ENCODE measurements at regions not wholly inside any gene's neighbourhood (a gene's known extent, or its start where the extent isn't known, plus 50 kb on each side); places are given as distances from the start of the nearest gene placed in this dataset.

DNA sequence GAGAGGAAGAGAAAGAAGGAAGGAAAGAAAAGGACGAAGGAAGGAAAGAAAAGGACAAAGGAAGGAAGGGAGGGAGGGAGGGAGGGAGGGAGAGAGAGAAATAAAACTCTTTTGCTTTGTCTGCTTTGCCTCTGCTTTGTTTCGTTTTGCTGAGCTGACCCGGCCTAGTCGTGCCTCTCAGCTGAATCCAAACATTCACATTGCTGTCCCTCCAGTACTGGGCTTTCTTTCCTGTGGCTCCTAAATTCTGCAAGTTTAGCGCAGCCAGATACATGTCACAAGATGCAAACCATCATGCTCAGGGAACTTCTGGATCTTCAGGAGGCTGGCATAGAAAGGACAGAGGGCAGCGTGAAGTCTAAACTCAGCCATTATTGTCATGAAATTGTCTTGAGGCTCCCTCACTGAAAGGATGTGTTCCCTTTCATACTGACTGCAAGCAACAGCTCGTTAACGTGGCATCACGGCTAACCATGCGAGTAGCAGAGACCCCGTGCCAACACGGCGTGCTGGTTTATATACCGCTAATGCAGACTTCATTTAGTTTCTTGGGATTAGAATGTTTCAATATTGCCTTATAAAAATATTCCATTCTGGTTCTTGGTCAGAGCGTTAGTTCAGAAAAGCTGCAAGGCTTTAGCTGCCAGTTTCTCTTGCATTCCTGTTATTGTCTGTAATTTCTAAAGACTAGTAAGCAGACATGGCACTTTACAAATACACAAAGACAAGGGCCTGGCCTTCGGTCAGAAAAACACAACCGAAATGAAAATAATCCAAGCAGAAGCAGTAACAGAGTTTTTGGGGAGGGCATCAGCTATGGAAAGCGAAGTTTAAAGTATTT lies 94.2 kb downstream of the TMEM174 start:
- FAIRE-seq (no peak), DNase-seq (ENCODE audit: low spot score) (no peak)

DNA sequence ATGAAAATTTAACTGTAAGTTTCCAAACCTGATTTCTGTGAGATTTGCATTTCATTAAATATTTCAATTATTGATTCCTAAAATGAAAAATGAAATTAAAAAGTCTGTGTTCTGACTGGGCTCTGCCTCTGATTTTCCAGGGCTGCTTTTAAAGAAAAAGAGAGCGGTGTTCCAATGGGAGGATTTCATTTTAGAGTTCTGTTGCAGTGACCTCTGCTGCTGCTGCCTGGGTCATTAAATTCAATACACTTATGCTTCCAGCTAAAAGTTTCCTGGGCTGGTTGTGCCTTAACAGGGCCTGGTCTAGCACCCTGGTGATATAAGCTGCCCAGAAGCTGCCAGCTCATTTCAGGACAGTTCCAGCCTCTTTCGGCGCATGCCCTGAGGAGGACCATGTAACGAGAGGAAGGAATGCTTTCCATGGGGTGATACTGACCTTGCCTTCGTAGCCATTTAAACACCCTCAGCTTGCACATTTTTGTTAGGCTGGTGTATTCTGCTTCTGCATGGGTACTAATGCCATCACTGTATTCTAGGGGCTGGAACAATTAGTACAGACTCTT lies 93.3 kb downstream of the TMEM174 start:
- FAIRE-seq (no peak), DNase-seq (ENCODE audit: low spot score) (no peak)

- FAIRE-seq, result no peak
- no peak for DNase-seq (ENCODE audit: low spot score)
These were observed 92.6 kb downstream of the TMEM174 start for GRCh38 chr5:73265641-73266040.

DNA sequence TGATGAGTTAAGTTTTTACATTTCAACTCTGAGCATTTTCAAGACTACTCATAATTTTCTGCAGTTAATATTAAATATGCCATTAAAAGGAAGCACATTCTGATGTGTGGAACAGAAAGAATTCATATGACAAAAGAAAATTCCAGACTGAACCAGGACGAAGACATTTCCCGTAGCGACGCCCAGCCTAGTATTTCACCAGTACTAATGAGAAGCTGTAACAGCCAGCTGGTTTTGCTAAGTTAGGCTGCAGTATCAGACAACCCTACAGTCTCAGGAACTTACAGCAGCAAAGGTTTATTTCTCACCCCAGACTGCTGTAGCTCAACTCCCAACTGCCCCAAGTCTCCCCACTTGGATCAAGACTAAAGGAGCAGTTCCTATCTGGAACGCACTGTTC lies 91.6 kb downstream of the TMEM174 start:
- no peak for DNase-seq (ENCODE audit: low spot score)
- no peak for FAIRE-seq

GRCh38 chr5:73263001-73263710 lies 90.2 kb downstream of the TMEM174 start:
- FAIRE-seq (no peak), DNase-seq (ENCODE audit: low spot score) (no peak)

- FAIRE-seq (no peak), DNase-seq (ENCODE audit: low spot score) (no peak)
These were observed 83.9 kb downstream of the TMEM174 start for GRCh38 chr5:73256862-73257261.

GRCh38 chr5:73256462-73256861 lies 83.5 kb downstream of the TMEM174 start:
- FAIRE-seq, result no peak
- DNase-seq (ENCODE audit: low spot score), result no peak

- DNase-seq (ENCODE audit: low spot score), result no peak
- no peak for FAIRE-seq
These were observed 83.0 kb downstream of the TMEM174 start for GRCh38 chr5:73256012-73256411.

DNA sequence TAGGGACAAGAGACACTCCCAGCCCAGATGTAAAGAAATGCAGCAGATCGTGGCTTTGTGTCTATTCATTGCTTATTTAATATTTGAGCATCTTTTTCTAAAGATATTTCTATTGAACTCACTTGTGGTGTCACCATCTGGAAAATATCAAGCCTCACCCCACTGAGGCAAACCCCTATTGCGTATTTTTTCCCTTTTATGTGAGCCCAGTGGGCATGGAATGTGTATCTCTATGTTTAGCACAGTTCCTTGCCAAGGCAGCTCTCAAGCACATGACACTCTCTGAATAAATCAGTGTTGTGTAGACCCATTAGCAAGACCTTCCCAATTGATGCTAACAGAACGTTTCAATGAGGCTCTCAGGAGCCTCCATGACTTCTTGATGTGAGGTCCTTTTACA lies 81.6 kb downstream of the TMEM174 start:
- FAIRE-seq (no peak), DNase-seq (ENCODE audit: low spot score) (no peak)

- FAIRE-seq (no peak), DNase-seq (ENCODE audit: low spot score) (no peak)
These were observed 80.2 kb downstream of the TMEM174 start for GRCh38 chr5:73253047-73253660.

DNA sequence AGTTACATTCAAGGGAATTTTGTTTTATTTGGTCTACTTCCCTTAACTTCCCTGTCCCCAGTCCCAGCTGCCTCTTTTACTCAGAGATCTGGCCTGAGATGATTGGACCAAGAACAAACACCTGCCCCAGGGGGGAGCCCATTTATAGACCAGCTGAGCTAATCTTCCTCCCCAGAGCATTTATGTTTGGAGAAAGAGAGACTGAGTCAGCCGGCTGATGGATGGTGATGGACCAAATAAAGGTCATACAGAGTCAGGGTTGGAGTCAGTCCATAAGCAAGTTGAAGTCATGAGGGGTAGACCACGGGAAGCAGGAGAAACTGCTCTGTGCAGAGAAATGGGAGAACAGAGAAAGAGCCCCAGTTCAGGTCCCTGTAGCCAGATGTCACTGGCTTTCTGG lies 77.7 kb downstream of the TMEM174 start:
- FAIRE-seq, result no peak
- no peak for DNase-seq (ENCODE audit: low spot score)

DNA sequence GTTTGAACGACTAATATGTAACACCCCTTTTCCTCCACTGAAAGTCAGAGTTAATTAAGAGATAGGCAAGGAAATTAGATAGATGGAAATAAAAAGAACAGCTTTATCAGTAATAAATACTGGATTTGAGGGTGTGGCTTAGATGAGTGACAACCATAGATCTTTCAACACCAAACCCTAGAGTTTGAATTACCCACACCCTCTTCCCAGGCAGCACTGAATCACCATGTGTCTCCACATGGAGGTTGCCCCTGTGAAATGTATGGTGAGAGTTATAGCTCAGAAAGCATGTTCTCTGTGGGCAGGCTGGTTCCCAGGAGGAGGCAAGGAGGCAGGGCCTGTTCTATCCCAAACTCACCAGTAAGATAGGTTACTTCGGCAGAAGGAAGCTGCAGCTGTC lies 69.7 kb downstream of the TMEM174 start:
- FAIRE-seq (no peak), DNase-seq (ENCODE audit: low spot score) (no peak)

DNA sequence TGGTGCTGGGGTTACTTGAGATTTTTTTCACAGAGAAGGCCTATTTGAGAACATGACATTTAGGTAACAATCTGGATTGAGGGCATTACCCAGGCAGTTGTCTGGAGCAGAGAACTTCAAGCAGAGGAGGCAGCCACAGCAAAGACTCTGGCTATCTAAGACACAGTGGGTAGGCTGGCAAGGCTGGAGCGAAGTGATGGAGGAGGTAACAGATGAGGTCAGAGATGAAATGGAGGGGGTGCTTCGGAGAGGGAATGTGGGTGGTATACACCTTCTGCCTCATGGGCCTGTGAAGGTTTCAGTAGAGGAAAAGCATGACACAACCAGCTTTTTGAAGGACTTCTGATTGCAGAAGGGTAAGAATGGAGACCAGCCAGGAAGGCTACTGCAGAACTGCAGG lies 65.9 kb downstream of the TMEM174 start:
- no peak for FAIRE-seq
- no peak for DNase-seq (ENCODE audit: low spot score)

DNA sequence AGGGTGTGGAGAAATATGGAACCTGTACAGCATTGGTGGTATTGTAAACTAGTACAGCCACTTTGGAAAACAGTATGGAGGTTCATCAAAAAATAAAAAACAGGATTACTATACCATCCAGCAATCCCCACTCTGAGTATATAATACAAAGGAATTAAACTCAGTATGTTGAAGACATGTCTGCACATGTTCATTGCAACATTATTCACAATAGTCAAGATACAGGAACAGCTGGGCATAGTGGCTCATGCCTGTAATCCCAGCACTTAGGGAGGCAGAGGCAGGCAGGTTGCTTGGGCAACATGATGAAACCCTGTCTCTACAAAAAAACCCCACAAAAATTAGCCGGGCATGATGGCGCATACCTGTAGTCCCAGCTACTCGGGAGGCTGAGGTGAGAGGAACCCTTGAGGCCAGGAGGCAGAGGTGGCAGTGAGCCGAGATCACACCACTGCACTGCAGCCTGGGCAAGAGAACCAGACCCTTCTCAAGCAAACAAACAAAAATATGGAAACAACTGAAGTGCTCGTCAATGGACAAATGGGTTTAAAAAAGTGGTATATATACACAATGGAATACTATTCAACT lies 63.6 kb downstream of the TMEM174 start:
- FAIRE-seq (no peak), DNase-seq (ENCODE audit: low spot score) (no peak)

DNA sequence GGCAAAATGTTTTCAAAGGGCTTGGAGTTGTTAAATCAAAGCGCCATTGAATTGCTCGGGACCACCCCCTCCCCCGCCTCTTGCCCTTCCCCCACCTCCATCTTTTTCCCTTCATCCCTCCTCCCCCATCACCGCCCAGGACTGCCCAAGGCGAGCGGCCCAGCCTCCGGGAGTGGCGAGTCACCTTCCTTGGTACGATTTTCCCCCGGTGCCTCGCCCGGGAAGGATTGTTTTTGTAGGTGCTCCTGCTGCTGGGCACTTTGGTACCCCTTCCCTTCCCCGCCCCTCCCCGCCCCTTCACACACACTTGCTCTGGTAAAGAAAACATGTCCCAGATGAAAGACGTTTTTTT lies 61.2 kb downstream of the TMEM174 start:
- no peak for DNase-seq (ENCODE audit: low spot score)
- no peak for FAIRE-seq

DNA sequence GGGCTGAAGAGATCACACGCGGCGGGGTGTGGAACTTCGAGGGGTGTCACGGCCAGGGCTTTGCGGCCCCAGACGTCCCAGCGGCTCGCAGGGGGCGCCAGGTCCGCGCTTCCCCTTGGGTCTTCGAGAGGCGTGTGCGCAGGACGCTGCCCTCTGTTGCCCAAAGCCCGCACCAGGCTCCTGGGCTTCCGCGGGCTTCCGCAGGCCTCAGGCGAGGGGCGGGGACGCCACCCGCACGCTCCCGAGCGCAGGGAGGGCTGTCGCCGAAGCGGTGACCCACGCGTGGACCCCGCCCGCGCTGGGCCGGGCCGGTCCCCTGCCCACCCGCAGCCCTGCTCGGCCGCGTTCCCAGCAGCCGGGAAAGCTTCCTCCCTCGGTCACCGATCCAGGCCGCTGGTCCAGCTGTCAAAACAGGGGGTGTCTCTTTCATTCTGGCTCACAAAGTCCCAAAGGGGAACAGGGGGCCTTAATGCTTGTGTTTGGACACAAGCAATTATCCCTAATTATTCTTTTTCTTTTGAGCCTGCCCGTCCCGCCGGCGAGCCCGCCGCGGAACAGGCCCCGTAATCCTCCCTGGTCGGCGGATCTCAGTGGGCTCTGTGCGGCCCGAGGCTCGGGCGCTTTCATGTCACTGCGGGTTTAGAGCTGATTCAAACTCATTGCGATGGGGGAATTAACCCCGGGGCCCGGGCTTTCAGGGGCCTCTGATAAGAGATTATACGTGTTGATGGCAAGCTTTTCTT lies 60.6 kb downstream of the TMEM174 start:
- no peak for DNase-seq (ENCODE audit: low spot score)
- no peak for FAIRE-seq

- DNase-seq (ENCODE audit: low spot score), result no peak
- no peak for FAIRE-seq
These were observed 60.1 kb downstream of the TMEM174 start for GRCh38 chr5:73233053-73233460.

DNA sequence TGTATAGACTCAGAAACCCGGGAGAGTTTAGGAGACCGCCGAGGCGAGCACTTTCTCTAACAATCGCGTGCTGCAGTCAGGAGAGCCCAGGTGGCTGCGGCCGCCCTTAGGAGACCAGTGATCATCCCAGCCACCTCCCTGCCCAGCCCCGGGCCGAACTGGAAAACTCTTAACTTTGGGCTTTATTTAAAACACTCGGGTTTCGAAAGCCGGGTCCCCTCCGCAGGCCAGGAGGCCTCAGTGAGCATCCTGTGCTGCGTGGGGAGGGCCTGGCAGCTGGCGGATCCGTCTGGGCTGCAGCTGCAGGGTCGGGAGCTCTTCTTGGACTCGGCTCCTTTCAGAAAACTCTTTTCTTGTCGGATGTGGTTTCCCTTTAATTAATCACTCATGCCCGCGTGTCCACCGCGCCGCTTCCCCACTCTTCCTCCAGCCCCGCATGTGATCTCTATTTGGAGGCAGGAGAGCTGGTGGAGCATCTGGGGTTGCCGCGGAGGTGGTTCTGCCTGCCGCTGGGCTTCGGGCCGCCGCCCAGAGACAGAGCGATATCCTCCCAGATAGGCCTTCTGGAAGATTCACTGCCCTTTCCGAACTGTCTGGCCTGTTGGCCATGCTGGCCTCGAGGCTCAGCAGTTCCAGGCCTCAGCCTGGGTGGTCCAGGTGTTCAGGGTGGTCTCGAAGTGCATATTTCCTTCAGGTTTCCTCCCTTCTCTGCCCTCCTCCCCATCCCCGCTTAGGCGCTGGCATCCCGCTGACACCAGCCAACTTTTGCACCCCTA lies 59.5 kb downstream of the TMEM174 start:
- FAIRE-seq, result no peak
- no peak for DNase-seq (ENCODE audit: low spot score)

DNA sequence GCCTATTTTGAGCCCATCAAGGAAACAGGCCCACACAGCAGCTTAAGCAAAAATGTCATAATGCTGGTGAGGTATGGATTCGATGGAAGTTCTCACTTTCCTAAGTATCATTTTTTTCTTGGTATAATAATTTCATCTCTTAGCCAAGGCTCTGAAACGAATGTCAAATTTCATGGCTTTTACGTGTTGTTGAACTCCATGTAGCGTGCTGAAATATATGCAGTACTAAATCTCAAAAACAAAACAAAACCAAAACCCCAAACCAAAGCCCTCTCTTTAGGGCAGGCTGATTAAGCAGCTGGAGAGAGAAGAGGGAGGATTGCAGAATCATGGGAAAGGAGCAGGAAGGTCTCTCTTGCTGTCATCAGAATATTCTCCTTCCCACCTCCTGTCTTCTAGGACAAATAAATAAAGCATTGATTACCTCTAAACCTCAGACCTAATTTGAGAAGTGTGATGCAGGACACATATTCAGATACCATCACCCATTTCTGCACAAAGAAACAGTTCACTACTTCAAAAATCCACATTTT lies 58.3 kb downstream of the TMEM174 start:
- DNase-seq (ENCODE audit: low spot score) (no peak), FAIRE-seq (no peak)
